ENCODE measurements at regions not wholly inside any gene's neighbourhood (a gene's known extent, or its start where the extent isn't known, plus 50 kb on each side); places are given as distances from the start of the nearest gene placed in this dataset.
A peak's percentile ranks its signal among the peaks of the same experiment; 100 is the strongest.

DNA sequence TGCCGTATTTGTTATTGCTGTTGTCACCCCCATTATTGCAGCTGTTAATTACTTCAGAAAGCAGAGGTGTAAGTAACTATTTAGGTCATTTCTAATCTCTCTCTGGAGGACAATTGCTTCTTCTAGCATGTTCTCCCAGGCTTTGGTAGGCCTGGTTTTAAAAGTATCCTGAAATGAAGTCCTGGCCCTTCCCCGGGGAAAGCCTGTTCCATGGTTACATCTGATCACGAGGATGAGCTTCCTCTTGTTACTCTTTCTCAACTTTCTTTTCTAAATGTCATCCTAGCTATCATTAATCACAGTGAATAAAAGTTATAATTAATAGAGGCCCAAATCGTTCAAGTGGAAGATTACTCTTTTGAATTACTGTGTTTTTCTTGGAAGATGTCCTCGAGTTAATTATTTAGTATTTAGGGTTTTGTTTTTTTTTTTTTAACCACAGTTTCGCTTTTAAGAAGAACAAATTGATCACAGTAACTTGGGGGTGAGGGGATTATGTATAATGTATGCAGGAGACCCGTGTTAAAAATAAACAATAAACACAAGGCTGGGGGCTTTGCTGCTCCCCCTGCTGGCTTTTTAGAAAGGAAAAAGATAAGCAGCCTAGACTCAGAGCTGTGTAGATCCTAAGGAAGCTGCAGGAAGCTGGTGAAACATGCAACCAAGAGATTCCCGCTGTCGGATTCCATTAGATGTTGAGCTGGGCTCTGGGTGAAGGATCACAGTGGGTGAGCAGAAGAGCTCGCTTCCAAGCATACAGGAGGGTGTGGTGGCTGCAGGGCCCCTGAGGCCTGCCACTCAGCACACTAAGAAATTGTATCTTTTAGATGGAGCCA is 420.1 kb downstream of the FUT8 start:
- no peak for DNase-seq (ENCODE audit: low read depth)
- TF ChIP-seq, protein P1, sequence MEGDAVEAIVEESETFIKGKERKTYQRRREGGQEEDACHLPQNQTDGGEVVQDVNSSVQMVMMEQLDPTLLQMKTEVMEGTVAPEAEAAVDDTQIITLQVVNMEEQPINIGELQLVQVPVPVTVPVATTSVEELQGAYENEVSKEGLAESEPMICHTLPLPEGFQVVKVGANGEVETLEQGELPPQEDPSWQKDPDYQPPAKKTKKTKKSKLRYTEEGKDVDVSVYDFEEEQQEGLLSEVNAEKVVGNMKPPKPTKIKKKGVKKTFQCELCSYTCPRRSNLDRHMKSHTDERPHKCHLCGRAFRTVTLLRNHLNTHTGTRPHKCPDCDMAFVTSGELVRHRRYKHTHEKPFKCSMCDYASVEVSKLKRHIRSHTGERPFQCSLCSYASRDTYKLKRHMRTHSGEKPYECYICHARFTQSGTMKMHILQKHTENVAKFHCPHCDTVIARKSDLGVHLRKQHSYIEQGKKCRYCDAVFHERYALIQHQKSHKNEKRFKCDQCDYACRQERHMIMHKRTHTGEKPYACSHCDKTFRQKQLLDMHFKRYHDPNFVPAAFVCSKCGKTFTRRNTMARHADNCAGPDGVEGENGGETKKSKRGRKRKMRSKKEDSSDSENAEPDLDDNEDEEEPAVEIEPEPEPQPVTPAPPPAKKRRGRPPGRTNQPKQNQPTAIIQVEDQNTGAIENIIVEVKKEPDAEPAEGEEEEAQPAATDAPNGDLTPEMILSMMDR (IDR thresholded peaks at IDR 0.05; ENCODE audit: control insufficient read depth, insufficient read depth, low read depth, low read length, missing control alignments), result peak; percentile 42
- no peak overlapping the region for H3K4me3 ChIP-seq (ENCODE audit: control insufficient read depth, low read depth, low read length)

DNA sequence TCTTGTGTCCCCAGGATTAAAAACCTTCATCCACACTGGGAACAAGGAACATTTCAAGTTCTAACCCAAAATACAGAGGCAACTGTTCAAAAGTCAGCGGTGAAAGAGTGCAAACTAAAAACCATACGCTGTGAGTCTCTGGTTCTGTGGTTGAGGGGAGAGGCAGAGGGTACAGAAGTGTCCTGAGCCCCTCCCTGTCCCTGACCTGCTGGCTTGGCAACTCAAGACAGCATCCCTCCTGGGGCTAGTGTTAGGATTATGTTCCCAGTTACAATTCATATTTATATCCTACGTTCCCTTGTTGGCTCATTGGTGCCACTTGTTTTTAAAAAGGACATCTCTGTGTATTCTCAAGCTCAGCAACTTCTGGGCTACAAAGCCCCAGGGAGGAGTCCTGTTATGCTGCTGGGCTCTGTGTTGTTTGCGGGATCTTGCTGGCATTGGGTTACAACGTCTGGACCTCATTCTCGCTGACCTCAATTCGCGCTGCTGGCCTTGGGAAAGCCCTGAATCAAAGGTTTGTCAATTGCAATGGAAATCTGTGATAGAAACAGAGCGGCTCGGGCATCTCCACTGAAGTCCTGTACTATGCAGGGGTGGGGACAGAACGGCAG is 420.8 kb downstream of the FUT8 start:
- no peak for DNase-seq (ENCODE audit: low read depth)
- H3K4me3 ChIP-seq (ENCODE audit: control insufficient read depth, low read depth, low read length), result no peak overlapping the region
- TF ChIP-seq, protein P1 (IDR thresholded peaks at IDR 0.05; ENCODE audit: control insufficient read depth, insufficient read depth, low read depth, low read length, missing control alignments), result no peak

DNA sequence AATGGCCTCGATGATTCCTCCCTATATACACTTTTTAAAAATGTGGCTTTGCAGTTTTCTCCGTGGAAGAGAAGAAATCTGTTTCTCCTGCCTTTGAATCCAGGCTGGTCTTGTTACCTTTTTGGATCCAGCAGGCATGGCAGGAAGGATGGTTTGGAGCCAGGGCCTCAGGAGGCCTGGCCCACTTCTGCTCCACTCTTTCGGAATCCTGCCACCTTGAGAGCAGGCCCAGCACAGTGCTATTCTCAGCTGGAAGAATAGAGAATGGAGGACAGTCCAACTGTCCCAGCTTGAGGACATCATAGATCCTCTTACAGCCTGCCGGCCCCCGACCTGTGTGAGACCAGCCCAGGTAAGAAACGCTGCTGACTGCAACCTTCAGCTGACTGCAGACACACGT is 421.5 kb downstream of the FUT8 start:
- TF ChIP-seq, protein P1 (IDR thresholded peaks at IDR 0.05; ENCODE audit: control insufficient read depth, insufficient read depth, low read depth, low read length, missing control alignments), result no peak
- DNase-seq (ENCODE audit: low read depth), result no peak

DNA sequence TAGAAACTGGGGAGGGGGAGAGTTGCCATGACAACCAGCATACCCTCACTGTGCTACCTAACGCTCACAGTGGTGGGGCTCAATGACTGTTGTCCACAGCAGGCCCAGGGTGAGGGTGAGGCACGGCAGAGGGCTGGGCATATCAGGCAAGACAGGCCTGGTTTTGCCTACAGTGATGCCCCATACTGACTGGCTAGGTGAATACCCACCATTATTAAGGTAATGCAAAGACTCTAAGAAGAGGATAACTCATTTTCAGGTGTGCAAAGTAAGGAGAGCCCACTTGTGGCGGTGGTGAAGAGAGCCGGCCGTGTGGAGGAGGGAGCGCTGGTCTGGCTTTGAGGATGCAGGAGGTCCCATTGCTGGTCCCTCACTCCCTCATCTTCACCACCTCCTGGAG is 422.3 kb downstream of the FUT8 start:
- no peak for DNase-seq (ENCODE audit: low read depth)
- no peak overlapping the region for H3K4me3 ChIP-seq (ENCODE audit: control insufficient read depth, low read depth, low read length)
- TF ChIP-seq, protein P1 (IDR thresholded peaks at IDR 0.05; ENCODE audit: control insufficient read depth, insufficient read depth, low read depth, low read length, missing control alignments), result no peak

More for the DNA sequence above, 421.5 kb downstream of the FUT8 start:
- no peak overlapping the region for H3K4me3 ChIP-seq (ENCODE audit: control insufficient read depth, low read depth, low read length)

DNA sequence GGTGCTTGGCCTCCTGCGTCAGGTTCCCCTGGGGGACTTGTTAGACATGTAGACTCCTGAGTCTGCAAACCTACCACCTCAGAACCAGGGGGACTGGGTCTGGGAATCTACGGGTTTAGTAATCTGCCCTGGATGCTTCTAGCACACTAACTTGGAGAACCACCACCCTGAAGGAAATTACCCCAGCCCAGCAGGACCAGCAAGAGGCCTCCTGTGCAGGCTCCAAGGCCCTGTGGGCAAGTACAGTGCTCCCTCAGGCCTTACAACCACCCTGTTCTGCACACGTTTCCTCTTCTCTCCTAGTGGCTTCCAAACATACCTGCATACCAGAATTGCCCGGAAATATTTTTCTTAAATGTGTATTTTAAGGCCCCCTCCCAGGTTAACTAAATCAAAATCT is 423.0 kb downstream of the FUT8 start:
- TF ChIP-seq, protein P1 (IDR thresholded peaks at IDR 0.05; ENCODE audit: control insufficient read depth, insufficient read depth, low read depth, low read length, missing control alignments), result no peak
- no peak for DNase-seq (ENCODE audit: low read depth)
- no peak overlapping the region for H3K4me3 ChIP-seq (ENCODE audit: control insufficient read depth, low read depth, low read length)

DNA sequence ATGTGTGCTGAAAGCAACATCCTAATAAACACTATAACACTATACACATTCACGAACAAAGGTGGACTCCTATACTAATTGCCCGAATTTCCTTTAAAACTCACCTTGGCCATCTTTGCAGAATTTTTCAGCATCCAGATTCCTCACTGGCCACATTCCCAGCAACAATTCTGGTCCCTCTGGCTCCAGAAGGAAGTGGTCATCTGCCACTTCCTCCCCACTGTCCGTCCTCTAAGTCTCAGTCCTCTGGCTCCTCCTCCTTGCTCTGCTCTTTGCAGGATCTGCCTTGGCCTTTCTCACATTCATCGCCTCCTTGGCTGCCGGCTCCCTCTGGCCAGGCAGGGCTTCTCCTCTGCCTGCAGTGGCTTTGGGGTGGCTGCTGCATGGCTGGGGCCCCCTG is 426.0 kb downstream of the FUT8 start:
- H3K4me3 ChIP-seq (ENCODE audit: control insufficient read depth, low read depth, low read length), result no peak overlapping the region
- DNase-seq (ENCODE audit: low read depth), result no peak
- TF ChIP-seq, protein P1 (IDR thresholded peaks at IDR 0.05; ENCODE audit: control insufficient read depth, insufficient read depth, low read depth, low read length, missing control alignments), result no peak

All from AG09309 (cell line).